ENCODE measurements at regions not wholly inside any gene's neighbourhood (a gene's known extent, or its start where the extent isn't known, plus 50 kb on each side); places are given as distances from the start of the nearest gene placed in this dataset.
A peak's percentile ranks its signal among the peaks of the same experiment; 100 is the strongest.

- DNase-seq (ENCODE audit: low read depth, low spot score), result no peak
Measured at GRCh38 chr12:25752710-25753309, 199.7 kb upstream of the LMNTD1 start.

GRCh38 chr12:25755136-25755970 lies 202.3 kb upstream of the LMNTD1 start:
- Histone ChIP-seq H3K9me3 (ENCODE audit: control insufficient read depth, low read depth, low read length) (no peaks in the 10 kb centered on the region), H3K79me2 (ENCODE audit: control insufficient read depth, insufficient read depth, low read length) (no peaks in the 10 kb centered on the region), H3K36me3 (ENCODE audit: control insufficient read depth in 2 of 2, extremely low read depth in 1 of 2, insufficient read depth in 2 of 2, low read length in 2 of 2) (no peaks in the 10 kb centered on the region), H3K27me3 (ENCODE audit: control insufficient read depth, extremely low read depth, insufficient read depth, low read length) (no peaks in the 10 kb centered on the region), H2AFZ (ENCODE audit: control insufficient read depth, low read length) (peak overlapping the region; percentile 37), H3K9ac (ENCODE audit: control insufficient read depth, extremely low read depth, insufficient read depth, low read length) (no peak overlapping the region), H3K4me1 (ENCODE audit: control insufficient read depth, extremely low read depth, insufficient read depth, low read length) (peaks cover 11% of the 10 kb centered on the region), H3K4me2 (ENCODE audit: control insufficient read depth, extremely low read depth, insufficient read depth, low read depth, low read length) (peak overlapping the region; percentile 22), H3K9me1 (ENCODE audit: control insufficient read depth, extremely low read depth, insufficient read depth, low read length) (no peaks in the 10 kb centered on the region), H3K27ac (ENCODE audit: control insufficient read depth, insufficient read depth, low read length) (no peak overlapping the region), H3K4me3 (ENCODE audit: control insufficient read depth in 2 of 3, extremely low read depth in 1 of 3, insufficient read depth in 2 of 3, low read depth in 1 of 3, low read length in 3 of 3) (no peak overlapping the region), H4K20me1 (ENCODE audit: control insufficient read depth, extremely low read depth, insufficient read depth, low read length) (no peaks in the 10 kb centered on the region)
- TF ChIP-seq EZH2 (IDR thresholded peaks at IDR 0.05; ENCODE audit: low read length) (no peak), CTCF (optimal IDR thresholded peaks at IDR 0.05 in 1 of 3, IDR thresholded peaks at IDR 0.05 in 1 of 3, conservative IDR thresholded peaks at IDR 0.05 in 1 of 3; ENCODE audit: extremely low read depth in 1 of 3, insufficient read depth in 2 of 3, low read length in 3 of 3) (no peak)
- FAIRE-seq, result peak; percentile 48
- DNase-seq (ENCODE audit: low read depth, low spot score), result no peak
- dilution Hi-C loops (cut with MboI; ENCODE audit: extremely low pct_ligation_motif_present, low sequenced_read_pairs), result no loop called here

More at GRCh38 chr12:25752710-25753309, 199.7 kb upstream of the LMNTD1 start:
- H3K79me2 ChIP-seq (ENCODE audit: control insufficient read depth, insufficient read depth, low read length), result no peaks in the 10 kb centered on the region
- H3K4me2 ChIP-seq (ENCODE audit: control insufficient read depth, extremely low read depth, insufficient read depth, low read depth, low read length), result no peak overlapping the region
- H2AFZ ChIP-seq (ENCODE audit: control insufficient read depth, low read length), result no peak overlapping the region
- H4K20me1 ChIP-seq (ENCODE audit: control insufficient read depth, extremely low read depth, insufficient read depth, low read length), result no peaks in the 10 kb centered on the region
- H3K9me1 ChIP-seq (ENCODE audit: control insufficient read depth, extremely low read depth, insufficient read depth, low read length), result no peaks in the 10 kb centered on the region
- dilution Hi-C loops (cut with MboI; ENCODE audit: extremely low pct_ligation_motif_present, low sequenced_read_pairs), result no loop called here
- no peak overlapping the region for H3K9ac ChIP-seq (ENCODE audit: control insufficient read depth, extremely low read depth, insufficient read depth, low read length)
- no peaks in the 10 kb centered on the region for H3K9me3 ChIP-seq (ENCODE audit: control insufficient read depth, low read depth, low read length)
- H3K27ac ChIP-seq (ENCODE audit: control insufficient read depth, insufficient read depth, low read length), result no peak overlapping the region
- H3K4me3 ChIP-seq (ENCODE audit: control insufficient read depth in 2 of 3, extremely low read depth in 1 of 3, insufficient read depth in 2 of 3, low read depth in 1 of 3, low read length in 3 of 3), result no peak overlapping the region
- H3K36me3 ChIP-seq (ENCODE audit: control insufficient read depth in 2 of 2, extremely low read depth in 1 of 2, insufficient read depth in 2 of 2, low read length in 2 of 2), result no peaks in the 10 kb centered on the region
- no peaks in the 10 kb centered on the region for H3K27me3 ChIP-seq (ENCODE audit: control insufficient read depth, extremely low read depth, insufficient read depth, low read length)
- FAIRE-seq, result no peak
- TF ChIP-seq EZH2 (IDR thresholded peaks at IDR 0.05; ENCODE audit: low read length), result no peak
- peaks cover 11% of the 10 kb centered on the region for H3K4me1 ChIP-seq (ENCODE audit: control insufficient read depth, extremely low read depth, insufficient read depth, low read length)
